HG03095 (cell line): ENCODE measurements at regions not wholly inside any gene's neighbourhood (a gene's known extent, or its start where the extent isn't known, plus 50 kb on each side); places are given as distances from the start of the nearest gene placed in this dataset.
"Not testable (repeated sequence)": the region's sequence is repeated elsewhere in the genome, so short reads cannot be mapped to it uniquely, and the experiment has no call there.

ENCODE experiments used
- ATAC-seq: cut with Tn5 transposase; IDR thresholded peaks from one replicate; pipeline ENCODE4 v1.9.1; 2021; ENCODE audit warnings: moderate library complexity; ENCODE audit not compliant: unreplicated experiment

DNA sequence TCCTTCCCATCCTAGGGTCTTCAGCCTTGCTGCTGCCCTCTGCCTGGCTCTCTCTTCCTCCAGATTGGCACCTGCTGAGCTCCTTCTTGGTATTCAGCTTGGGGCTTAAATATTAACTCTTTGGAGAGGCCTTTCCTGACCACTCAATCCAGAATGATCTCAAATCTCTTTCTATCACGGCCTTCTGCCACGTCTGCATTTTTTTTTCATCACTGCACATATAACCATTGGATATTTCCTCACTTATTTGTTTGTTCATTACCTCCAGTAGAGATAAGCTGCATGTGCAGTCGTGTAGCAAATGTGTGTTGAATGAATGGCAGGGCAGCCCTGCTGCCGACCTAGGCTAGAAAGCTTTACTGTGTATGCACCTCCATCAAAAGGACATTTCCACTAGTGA is 51.6 kb upstream of the MPP7 start:
- no peak for ATAC-seq

DNA sequence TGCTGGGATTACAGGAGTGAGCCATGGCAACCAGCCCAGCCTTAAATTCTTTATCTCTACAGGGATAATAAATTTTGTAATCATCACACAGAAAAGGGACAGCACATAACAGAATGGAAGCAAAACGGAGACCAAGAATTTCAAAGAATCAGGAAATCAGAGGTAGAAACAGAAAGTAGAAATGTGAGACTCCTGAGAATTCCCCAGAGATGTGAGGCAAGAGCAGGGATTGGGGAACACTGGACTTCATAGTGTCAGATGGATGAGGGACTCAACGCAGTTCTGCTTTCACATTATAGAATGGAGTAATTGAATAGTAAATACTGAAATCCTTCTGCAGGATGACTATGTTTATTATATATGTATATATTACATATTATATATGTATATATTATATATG is 52.5 kb upstream of the MPP7 start:
- ATAC-seq = no peak

DNA sequence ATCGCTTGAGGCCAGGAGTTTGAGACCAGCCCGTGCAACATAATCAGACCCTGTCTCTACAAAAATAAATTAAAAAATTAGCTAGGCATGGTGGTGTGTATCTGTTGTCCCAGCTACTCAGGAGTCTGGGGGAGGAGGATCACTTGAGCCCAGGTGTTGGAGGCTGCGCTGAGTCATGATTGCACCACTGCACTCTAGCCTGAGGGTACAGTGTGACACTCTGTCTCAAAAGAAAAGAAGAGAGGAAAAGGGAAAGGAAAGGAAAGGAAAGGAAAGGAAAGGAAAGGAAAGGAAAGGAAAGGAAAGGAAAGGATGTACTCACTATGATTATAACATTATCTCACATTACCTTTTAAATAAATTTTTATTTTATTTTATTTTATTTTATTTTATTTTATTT is 56.5 kb upstream of the MPP7 start:
- no peak for ATAC-seq

DNA sequence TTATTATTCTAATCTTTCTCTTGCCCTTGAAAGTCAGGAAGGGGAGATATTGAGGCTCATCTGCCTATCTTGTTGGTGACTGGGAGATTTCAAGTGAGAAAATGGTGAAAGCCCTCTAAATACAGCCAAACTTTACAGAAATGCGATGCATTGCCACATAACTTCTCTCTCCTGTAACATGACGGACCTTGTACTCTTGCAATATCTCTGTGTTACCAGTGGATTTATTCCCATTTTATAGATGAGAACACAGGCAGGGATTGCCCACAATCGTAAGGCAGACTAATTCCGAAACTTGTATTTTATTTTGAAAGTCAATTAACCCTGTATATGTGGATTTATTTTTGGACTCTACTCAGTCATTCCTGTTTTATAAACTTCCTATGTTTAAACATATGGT is 57.3 kb upstream of the MPP7 start:
- no peak for ATAC-seq

DNA sequence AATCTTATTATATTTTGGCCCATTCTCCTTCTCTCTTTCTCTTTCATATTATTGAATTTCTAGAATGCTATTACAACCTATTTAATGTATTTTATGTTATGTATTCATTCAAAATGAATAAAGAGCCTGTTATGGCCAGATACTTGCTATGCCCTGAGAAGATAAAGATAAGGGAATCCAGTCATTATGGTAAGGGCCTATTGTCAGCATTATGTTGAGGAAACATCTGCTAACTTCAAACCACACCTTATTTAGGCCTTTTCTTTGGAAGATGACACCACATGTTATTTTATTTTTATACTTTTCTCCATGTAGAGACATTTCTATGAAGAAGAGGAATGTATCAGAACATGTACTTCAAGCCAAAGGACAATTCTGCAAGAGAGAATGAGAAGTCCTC is 60.5 kb upstream of the MPP7 start:
- ATAC-seq = no peak

DNA sequence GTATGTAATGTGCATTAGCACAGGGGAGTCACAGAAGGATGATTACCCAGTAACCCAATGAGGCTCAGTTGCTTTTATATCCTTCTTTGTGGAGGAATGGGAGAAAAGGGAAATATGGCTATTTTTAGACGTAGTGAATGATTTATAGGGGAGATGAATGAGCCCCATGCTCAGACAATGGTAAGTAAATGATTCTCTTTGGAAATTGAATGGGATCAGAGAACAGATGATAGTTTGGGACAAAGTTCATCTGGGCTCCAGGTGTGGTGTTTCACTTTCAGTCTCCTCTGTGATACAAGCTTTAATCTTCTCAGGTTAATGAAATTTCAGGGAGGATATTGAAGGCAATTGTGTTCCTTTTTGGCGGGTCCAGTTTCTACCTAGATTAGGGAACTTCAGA is 63.0 kb upstream of the MPP7 start:
- no peak for ATAC-seq

DNA sequence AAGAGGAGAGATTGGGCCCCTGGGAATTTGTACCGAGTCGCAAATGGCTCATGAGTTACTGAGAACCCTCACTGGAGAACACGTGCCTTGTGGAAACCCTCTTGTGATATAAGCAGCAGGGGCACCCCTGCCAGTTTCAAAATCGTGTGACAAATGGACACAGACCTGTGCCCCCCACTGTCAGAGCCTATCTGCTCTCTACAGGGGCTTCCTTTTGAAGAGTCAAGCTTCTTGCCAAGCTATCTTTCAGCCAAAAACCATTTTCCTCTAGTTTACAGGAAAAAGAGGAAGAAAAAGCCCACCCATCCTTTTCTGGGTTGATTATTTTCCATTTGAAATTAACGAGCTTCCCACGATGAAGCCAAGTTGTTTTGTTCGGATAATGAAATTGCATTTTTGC is 64.1 kb upstream of the MPP7 start:
- ATAC-seq = no peak

DNA sequence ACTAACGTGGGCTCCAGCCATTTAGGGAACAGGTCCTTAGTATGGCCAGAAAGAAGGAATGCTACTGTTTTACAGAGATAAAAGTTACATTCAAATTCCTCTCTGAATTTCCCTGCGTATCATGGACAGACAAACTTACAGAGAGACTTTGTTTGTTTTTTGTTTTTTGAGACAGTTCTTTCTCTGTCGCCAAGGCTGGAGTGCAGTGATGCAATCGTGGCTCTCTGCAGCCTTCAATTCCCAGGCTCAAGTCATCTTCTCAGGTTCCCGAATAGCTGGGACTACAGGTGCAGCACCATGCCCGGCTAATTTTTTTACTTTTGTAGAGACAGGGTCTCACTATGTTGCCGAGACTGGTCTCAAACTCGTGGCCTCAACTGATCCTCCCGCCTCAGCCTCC is 64.5 kb upstream of the MPP7 start:
- no peak for ATAC-seq

DNA sequence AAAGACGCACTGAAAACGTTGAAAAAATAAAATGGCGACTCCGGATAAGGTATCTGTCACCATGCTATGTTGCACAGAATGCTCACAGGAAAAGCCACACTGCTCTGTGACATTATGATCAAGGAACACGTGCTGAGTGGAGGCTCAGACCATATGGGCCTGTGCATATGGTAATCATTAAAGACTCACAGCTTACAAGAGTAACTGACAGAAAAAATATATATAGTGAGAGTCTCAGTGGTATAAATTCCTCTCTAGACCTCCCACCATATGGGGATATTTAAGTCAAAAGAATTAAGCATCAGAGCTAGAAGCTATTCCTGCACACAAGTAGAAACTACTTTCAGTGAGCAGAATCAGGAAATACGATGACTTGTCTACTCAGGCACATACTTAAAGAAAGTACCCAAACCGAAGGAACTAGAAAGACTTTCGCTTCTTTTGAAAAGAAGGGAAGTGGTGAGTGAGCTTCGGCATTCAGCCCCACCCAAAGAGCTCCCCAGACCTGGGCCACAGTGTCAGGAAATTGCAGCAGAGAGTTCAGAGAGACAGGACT is 65.1 kb upstream of the MPP7 start:
- ATAC-seq = peak; percentile 93

DNA sequence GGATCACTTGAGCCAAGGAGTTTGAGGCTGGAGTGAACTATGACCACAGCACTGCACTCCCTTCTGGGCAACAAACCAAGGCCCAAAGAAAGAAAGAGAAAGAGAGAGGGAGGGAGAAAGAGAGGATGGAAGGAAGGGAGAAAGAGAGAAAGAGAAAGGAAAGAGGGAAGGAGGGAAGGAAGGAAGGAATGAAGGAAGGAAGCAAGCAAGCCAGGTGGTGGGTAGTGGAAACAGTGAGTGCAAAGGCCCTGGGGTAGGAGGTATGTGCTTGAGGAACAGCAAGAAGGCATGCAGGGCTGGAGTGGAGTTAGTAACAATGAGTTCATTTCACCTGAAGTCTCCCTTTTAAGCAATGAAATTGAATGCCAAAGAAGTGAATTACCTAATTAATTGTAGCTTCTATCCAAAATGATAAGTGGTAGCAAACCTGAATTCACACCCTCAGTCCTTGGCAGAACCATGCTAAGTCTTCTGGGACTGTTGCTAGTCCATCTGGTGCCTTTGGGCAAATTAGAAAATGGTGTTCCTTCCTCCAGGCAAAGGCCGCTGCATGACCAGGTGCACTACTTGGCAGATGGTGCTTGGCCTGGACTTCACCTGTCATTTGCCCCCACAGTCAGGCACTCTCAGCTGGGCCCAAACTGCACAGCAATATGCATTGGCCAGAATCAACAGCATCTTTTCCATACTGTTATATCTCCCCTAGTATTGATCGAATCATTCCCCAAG is 67.4 kb upstream of the MPP7 start:
- ATAC-seq = no peak

DNA sequence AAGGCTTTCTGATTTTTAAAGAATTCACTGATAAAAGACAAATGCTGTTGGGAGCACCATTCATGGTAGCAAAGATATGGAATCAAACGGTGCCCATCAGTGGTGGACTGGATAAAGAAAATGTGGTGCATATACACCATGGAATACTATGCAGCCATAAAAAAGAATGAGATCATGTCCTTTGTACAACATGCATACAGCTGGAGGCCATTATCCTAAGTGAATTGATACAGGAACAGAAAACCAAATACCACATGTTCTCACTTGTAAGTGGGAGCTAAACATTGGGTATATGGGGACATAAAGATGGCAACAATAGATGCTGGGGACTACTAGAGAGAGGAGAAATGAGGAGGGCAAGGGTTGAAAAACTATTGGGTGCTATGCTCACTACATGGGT is 68.8 kb upstream of the MPP7 start:
- ATAC-seq = not testable (repeated sequence)

DNA sequence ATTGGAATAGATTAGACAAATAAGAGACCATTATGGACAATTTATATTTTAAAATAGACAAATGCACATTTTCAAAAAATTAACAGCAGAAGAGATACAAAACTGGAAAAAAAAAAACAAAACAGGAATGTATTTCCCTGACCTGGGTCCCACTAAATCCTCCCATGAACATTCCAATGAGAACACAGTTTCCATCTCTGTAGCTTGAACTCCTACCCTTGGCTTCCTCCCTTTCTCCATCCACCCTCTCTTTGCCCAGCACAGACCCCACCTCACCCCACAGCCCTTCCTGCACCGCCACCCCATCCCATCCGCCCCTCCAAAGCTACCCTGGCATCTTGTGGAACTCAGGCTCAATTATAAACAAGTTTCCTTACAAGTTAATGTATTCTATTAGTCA is 71.2 kb upstream of the MPP7 start:
- ATAC-seq = no peak

DNA sequence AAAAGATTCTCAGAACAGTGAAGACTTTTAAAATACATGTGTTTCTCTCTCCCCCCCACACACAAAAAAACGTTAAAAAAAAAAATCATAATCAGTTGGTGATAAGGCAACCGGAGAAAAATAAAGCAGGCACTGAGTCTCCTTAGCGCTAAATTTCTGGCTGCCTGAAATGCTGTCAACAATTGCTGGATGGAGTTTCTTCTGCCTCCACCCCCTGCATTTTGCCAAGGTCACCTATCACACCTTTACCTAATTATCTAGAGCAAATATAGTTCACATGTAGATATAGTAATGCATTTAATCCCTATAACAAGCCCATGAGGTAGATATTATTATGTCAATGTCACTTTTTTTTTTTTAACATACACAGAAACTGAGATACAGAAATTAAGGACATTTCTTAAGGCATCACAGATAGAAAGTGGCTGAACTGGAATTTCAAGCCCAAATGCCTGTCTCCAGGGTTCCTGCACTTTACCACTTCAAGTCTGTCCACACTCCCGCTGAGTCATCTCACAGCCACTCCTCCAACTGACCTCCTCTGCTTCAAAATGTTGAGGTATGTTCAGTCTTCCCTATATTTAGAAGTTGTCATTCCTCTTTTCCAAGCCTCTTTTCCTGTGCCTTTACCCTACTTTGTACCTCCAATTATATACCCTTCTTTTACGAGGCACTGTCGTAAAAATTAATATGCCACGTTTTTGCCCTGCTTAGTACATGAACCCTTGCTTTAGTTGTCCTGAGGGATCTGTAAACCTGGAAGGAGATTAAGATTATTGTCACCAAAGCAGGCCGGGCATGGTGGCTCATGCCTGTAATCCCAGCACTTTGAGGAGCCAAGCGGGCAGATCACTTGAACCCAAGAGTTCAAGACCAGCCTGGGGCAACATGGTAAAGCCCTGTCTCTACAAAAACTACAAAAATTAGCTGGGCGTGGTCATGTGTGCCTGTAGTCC is 72.8 kb upstream of the MPP7 start:
- ATAC-seq = no peak

DNA sequence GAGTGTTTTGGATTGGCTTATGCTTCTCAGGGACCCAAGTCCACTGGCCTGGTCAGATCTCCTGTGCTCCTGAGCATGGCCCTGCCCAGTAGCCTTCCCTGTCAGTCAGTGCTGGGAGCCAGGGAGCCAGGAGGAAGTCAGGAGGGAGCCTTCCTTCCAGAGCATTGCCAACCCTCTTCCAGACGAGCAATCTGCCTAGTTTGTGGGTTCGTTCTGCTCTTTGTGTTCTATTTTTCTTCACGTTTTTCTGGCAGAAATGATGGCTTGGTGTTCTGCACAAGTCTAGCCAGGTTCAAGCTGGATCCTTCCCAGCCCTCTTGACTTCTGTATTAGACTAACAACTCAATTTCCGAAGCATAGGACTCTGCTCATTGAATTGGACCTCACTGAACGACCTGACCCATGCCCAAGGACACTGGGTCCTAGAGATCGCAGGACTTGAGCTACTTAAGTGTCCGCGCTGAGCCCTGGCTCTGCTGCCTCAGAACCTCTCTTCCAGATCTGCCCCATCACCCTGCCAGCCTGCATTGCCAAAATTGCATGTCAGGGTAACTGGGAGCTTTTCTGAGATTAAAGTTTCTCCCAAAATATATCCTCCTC is 76.2 kb upstream of the MPP7 start:
- no peak for ATAC-seq

DNA sequence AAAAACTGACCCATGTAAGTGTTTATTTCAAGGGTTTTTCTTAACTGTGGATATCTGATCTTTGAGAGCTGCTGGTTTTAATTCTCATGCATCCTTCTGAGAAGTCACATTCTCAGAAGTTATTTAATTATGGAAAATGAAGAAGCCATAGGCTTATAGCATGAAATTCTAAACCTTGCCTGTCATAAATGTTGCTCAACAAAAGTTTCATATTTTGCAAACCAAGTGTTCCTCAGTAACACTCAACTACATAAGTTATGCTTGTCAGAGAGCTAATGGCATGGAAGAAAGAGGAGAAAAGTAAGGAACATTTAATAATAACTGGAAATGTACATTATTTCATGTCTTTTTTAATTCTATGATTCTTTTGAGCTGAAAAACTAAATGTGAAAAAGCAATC is 78.6 kb upstream of the MPP7 start:
- no peak for ATAC-seq

DNA sequence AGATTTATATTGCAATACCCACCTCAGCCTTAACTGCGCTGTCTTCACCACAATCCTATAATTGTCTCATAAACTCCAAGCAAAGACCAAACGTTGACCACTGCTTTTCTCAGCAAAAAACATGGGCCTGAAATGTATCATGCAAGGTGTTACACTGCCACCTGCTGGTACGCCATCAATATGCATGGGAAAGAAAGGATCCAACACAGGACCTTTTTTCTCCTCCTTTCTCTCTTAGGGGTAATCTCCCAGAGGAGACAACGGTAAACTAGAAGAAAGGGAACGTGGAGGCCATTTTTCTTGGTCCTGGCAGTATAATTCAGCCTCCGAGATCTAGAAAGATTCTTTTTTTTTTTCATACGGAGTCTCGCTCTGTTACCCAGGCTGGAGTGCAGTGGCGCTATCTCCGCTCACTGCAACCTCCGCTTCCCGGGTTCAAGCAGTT is 79.1 kb upstream of the MPP7 start:
- ATAC-seq = peak; percentile 81

DNA sequence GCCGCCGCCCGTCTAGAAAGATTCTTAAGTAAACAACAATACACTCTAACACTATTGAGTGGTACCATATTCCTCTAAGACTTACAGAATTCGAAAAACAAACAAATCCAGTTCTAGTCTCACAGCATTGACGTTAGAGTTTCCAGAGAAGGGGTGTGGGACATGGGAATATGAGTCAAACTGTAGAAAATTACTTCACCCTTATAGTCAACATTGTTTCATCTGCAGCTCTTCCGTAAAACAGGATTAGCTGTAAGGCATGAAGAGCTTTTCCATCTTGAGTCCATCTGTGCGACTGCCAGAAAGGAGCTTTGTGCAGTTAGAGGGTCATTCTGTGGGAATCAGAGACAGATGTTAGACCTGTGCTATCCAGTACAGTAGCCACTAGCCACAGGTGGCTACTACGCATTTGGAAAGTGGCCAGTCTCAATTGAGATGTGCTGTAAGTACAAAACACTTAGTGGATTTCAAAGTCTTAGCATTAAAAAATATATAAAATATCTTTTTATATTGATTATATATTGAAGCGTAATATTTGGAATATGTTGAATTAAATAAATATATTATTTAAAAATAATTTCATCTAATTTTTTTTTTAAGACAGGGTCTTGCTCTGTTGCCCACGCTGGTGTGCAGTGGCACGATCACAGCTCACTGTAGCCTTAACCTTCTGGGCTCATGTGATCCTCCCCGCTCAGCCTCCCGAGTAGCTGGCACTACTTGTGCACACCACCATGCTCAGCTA is 79.8 kb upstream of the MPP7 start:
- ATAC-seq = no peak

DNA sequence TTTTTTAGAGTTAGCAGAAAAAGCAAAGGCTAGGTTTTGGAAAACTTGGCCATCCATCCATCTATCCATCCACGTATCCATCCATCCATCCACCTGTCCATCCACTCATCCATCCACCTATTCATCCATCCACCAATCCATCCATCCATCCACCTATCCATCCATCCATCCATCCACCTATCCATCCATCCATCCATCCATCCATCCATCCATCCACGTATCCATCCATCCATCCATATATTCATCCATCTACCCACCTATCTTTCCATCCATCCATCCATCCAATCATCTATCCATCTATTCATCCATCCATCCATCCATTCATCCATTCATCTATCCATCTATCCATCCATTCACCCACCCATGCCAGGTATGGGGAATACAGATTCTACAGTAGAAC is 81.7 kb upstream of the MPP7 start:
- no peak for ATAC-seq

DNA sequence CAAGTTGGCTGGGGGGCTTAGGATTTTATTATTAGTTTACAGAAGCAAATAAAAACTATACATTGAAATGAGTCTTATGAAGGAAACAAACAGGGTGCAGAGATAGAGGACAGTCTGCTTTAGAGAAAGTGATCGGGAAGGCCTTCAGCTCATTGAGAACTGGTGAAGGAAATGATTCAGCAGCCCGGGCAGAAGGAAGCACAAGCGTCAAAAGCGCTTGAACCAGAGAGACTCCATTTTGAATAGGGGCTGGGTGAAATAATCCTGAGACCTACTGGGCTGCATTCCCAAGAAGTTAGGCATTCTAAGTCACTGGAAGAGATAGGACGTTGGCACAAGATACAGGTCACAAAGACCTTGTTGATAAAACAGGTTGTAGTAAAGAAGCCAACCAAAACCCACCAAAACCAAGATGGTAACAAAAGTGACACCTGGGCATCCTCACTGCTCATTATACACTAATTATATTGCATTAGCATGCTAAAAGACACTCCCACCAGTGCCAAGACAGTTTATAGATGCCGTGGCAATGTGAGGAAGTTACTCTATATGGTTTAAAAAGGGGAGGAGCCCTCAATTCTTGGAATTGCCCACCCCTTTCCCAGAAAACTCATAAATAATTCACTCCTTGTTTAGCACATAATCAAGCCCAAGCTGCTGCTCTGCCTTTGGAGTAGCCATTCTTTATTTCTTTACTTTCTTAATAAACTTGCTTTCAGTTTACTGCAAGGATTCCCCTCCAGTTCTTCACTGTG is 83.1 kb upstream of the MPP7 start:
- no peak for ATAC-seq

DNA sequence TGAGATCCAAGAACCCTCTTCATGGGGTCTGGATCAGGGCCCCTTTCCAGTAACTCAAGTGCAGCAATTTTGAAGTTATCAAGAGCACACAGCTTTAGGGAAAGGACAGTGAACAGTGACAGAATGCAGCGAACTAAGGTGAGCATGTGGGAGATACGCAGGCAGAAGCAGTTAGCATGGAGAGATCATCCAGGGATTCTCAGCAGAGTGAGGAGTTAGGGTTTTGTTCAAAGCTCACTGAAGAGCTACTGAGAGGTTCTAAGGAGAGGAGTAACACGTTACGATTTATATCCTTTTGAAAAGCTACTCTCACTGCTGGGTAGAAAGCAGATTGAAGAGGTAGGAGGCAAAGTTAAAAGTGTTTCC is 83.6 kb upstream of the MPP7 start:
- no peak for ATAC-seq
